H1 (cell line): ENCODE measurements at regions not wholly inside any gene's neighbourhood (a gene's known extent, or its start where the extent isn't known, plus 50 kb on each side); places are given as distances from the start of the nearest gene placed in this dataset.

Experiments used
- CTCF ChIA-PET: fragments of 300-600 bp; sonication (Branson Sonifier 250); formaldehyde crosslinking; loops from one replicate; lab custom pipeline; 2021; ENCODE audit not compliant: partially characterized antibody; lab: Charles Lee
- POLR2A ChIA-PET: fragments of 300-600 bp; sonication (Branson Sonifier 250); formaldehyde crosslinking; loops from one replicate; lab custom pipeline; 2021; ENCODE audit warnings: inconsistent platforms; ENCODE audit not compliant: partially characterized antibody; lab: Charles Lee
- DNase-seq, 2 experiments: peaks; one replicate each; pipeline versions ENCODE4 v3.0.0 to v3.0.0-alpha.2; 2010 to 2022; ENCODE audit warnings: low spot score in 2 of 2, low read depth in 1 of 2, mixed read lengths in 1 of 2
- FAIRE-seq: peaks from 2 replicates; lab custom pipeline; 2011; peaks lifted over from hg19 to GRCh38; lab: Jason Lieb, UNC
- H2AFZ ChIP-seq: 2 replicates; pipeline ENCODE4 v1.8.1; 2012; ENCODE audit warnings: low read length, inconsistent platforms
- H2AK5ac ChIP-seq: 2 replicates; pipeline ENCODE4 v1.6.1; 2013; ENCODE audit warnings: low read depth, low read length
- H2BK120ac ChIP-seq: replicated peaks from 2 replicates; pipeline ENCODE3; 2013; ENCODE audit warnings: low read depth, low read length, inconsistent platforms
- H2BK12ac ChIP-seq: 2 replicates; pipeline ENCODE4 v1.6.1; 2013; ENCODE audit warnings: low read depth, low read length
- H2BK15ac ChIP-seq: 2 replicates; pipeline ENCODE4 v1.6.1; 2013; ENCODE audit warnings: low read length
- H2BK20ac ChIP-seq: 2 replicates; pipeline ENCODE4 v1.6.1; 2013; ENCODE audit warnings: low read length
- H2BK5ac ChIP-seq: 2 replicates; pipeline ENCODE4 v1.6.1; 2013; ENCODE audit warnings: low read depth, low read length
- H3K14ac ChIP-seq: 2 replicates; pipeline ENCODE4 v1.6.1; 2013; ENCODE audit warnings: inconsistent platforms; ENCODE audit not compliant: insufficient read length
- H3K18ac ChIP-seq: 2 replicates; pipeline ENCODE4 v1.6.1; 2013; ENCODE audit warnings: low read length; ENCODE audit errors: extremely low read depth
- H3K23ac ChIP-seq: 2 replicates; pipeline ENCODE4 v1.6.1; 2013; ENCODE audit warnings: inconsistent platforms; ENCODE audit not compliant: insufficient read length
- H3K23me2 ChIP-seq: 2 replicates; pipeline ENCODE4 v1.6.1; 2013; ENCODE audit warnings: low read depth, low read length
- H3K27ac ChIP-seq: 2 replicates; pipeline ENCODE4 v1.6.1; 2011; ENCODE audit warnings: low read depth, low read length, inconsistent platforms
- H3K27me3 ChIP-seq, 4 experiments: replicated peaks in 1 of 4; 1 replicate in 1 of 4; 2 replicates in 3 of 4; pipeline versions ENCODE4 v1.6.1 to v1.8.1; 2011 to 2013; ENCODE audit warnings: low read length in 3 of 4, mild to moderate bottlenecking in 3 of 4, inconsistent platforms in 2 of 4, mixed read lengths in 2 of 4, moderate library complexity in 1 of 4; ENCODE audit not compliant: control insufficient read depth in 3 of 4, insufficient read depth in 3 of 4; ENCODE audit errors: extremely low read depth in 1 of 4
- H3K36me3 ChIP-seq, 4 experiments: 2 replicates each; pipeline versions ENCODE4 v1.6.1 to v1.8.1; 2011 to 2013; ENCODE audit warnings: mild to moderate bottlenecking in 4 of 4, low read length in 3 of 4, moderate library complexity in 2 of 4, control low read depth in 1 of 4, inconsistent platforms in 1 of 4; ENCODE audit not compliant: insufficient read depth in 4 of 4, control insufficient read depth in 2 of 4
- H3K4ac ChIP-seq: replicated peaks from 2 replicates; pipeline ENCODE3; 2013; ENCODE audit warnings: low read length, low read depth, mixed read lengths, inconsistent platforms; ENCODE audit not compliant: insufficient read length
- H3K4me1 ChIP-seq, 4 experiments: replicated peaks in 1 of 4; 1 replicate in 1 of 4; 2 replicates in 3 of 4; pipeline versions ENCODE4 v1.6.1 to v1.8.1; 2011 to 2013; ENCODE audit warnings: low read length in 3 of 4, inconsistent platforms in 2 of 4, mixed read lengths in 1 of 4; ENCODE audit not compliant: insufficient read depth in 4 of 4, control insufficient read depth in 3 of 4
- H3K4me2 ChIP-seq, 2 experiments: 2 replicates each; pipeline versions ENCODE4 v1.6.1 to v1.8.1; 2011 to 2013; ENCODE audit warnings: low read depth in 2 of 2, low read length in 2 of 2, control low read depth in 1 of 2, inconsistent platforms in 1 of 2, mild to moderate bottlenecking in 1 of 2; ENCODE audit not compliant: insufficient read depth in 1 of 2
- H3K4me3 ChIP-seq, 4 experiments: fragments of 200-600, 300-600 bp in 1 of 4; sonication (generic), shearing (Covaris generic), sonication (Bioruptor Twin) in 1 of 4; 2 replicates each; pipeline versions ENCODE4 v1.5.1 to v1.8.1; 2011 to 2016; ENCODE audit warnings: low read length in 4 of 4, low read depth in 3 of 4, control low read depth in 2 of 4, inconsistent platforms in 2 of 4, mild to moderate bottlenecking in 2 of 4, mixed read lengths in 1 of 4, moderate library complexity in 1 of 4; ENCODE audit not compliant: insufficient read depth in 2 of 4; ENCODE audit errors: extremely low read depth in 1 of 4
- H3K56ac ChIP-seq: replicated peaks from 2 replicates; pipeline ENCODE3; 2013; ENCODE audit warnings: low read depth, mild to moderate bottlenecking, mixed read lengths, low read length, inconsistent platforms; ENCODE audit not compliant: insufficient read length
- H3K79me1 ChIP-seq: 2 replicates; pipeline ENCODE4 v1.6.1; 2013; ENCODE audit warnings: low read depth, low read length, control low read depth
- H3K79me2 ChIP-seq, 2 experiments: 2 replicates each; pipeline versions ENCODE4 v1.6.1 to v1.8.1; 2012 to 2013; ENCODE audit warnings: low read length in 2 of 2, mild to moderate bottlenecking in 2 of 2, inconsistent platforms in 1 of 2; ENCODE audit not compliant: insufficient read depth in 2 of 2, control insufficient read depth in 1 of 2
- H3K9ac ChIP-seq, 4 experiments: replicated peaks in 1 of 4; 1 replicate in 1 of 4; 2 replicates in 3 of 4; pipeline versions ENCODE4 v1.6.1 to v1.8.1; 2011 to 2013; ENCODE audit warnings: low read depth in 3 of 4, low read length in 3 of 4, control low read depth in 2 of 4, mild to moderate bottlenecking in 2 of 4, moderate library complexity in 2 of 4, inconsistent platforms in 1 of 4; ENCODE audit errors: extremely low read depth in 1 of 4
- H3K9me3 ChIP-seq, 2 experiments: 2 replicates each; pipeline versions ENCODE4 v1.6.1 to v1.8.1; 2012 to 2013; ENCODE audit warnings: mild to moderate bottlenecking in 2 of 2, moderate library complexity in 2 of 2, control low read depth in 1 of 2, inconsistent platforms in 1 of 2, low read depth in 1 of 2, low read length in 1 of 2, mixed read lengths in 1 of 2; ENCODE audit not compliant: insufficient read depth in 2 of 2
- H4K20me1 ChIP-seq, 2 experiments: replicated peaks in 1 of 2; 2 replicates each; pipeline versions ENCODE3 to v1.8.1; 2011 to 2013; ENCODE audit warnings: inconsistent platforms in 2 of 2, low read length in 2 of 2, mild to moderate bottlenecking in 1 of 2; ENCODE audit not compliant: insufficient read depth in 2 of 2, control insufficient read depth in 1 of 2
- H4K5ac ChIP-seq: 2 replicates; pipeline ENCODE4 v1.6.1; 2013; ENCODE audit warnings: low read length, low read depth, mixed read lengths, inconsistent platforms; ENCODE audit not compliant: insufficient read length
- H4K8ac ChIP-seq: 2 replicates; pipeline ENCODE4 v1.8.0; 2013; ENCODE audit warnings: mild to moderate bottlenecking, moderate library complexity, low read length, inconsistent platforms; ENCODE audit not compliant: insufficient read depth; ENCODE audit errors: extremely low read depth
- H4K91ac ChIP-seq: replicated peaks from 2 replicates; pipeline ENCODE3; 2013; ENCODE audit warnings: low read length, mixed read lengths, inconsistent platforms; ENCODE audit not compliant: insufficient read length
- BCL11A ChIP-seq, 2 experiments: IDR thresholded peaks; one replicate each; pipeline ENCODE4 v1.6.1; 2011; ENCODE audit warnings: low read depth in 2 of 2, low read length in 2 of 2, mild to moderate bottlenecking in 2 of 2
- RAD21 ChIP-seq, 2 experiments: IDR thresholded peaks in 1 of 2; conservative IDR thresholded peaks in 1 of 2; 2 replicates each; pipeline ENCODE4 v1.6.1; 2011; ENCODE audit warnings: low read depth in 2 of 2, low read length in 2 of 2, improper control_type of control experiment in 1 of 2, inconsistent platforms in 1 of 2, mild to moderate bottlenecking in 1 of 2, moderate library complexity in 1 of 2
- WGBS, 2 experiments: shearing (Covaris generic) in 1 of 2; methylation state at CpG; one replicate each; pipeline versions ENCODE4 v1.1.6 to v1.1.7; 2013 to 2015; ENCODE audit warnings: low lambda C conversion rate in 2 of 2, mixed read lengths in 2 of 2, inconsistent platforms in 1 of 2, low coverage in 1 of 2, missing lambda C conversion rate in 1 of 2; ENCODE audit not compliant: insufficient replicate concordance in 2 of 2, insufficient coverage in 1 of 2, insufficient read length in 1 of 2; ENCODE audit errors: extremely low coverage in 1 of 2, missing lambda C conversion rate in 1 of 2; 5-methylcytosine and 5-hydroxymethylcytosine counted together
- TF ChIP-seq, protein P1 (sequence below), 3 experiments: IDR thresholded peaks; 1 replicate in 2 of 3; 2 replicates in 1 of 3; pipeline versions ENCODE4 v1.5.1 to v1.6.1; 2011; ENCODE audit warnings: low read length in 3 of 3, mild to moderate bottlenecking in 3 of 3, inconsistent platforms in 2 of 3, low read depth in 1 of 3, moderate library complexity in 1 of 3; ENCODE audit not compliant: insufficient read depth in 1 of 3; ENCODE audit errors: control extremely low read depth in 1 of 3

DNA sequence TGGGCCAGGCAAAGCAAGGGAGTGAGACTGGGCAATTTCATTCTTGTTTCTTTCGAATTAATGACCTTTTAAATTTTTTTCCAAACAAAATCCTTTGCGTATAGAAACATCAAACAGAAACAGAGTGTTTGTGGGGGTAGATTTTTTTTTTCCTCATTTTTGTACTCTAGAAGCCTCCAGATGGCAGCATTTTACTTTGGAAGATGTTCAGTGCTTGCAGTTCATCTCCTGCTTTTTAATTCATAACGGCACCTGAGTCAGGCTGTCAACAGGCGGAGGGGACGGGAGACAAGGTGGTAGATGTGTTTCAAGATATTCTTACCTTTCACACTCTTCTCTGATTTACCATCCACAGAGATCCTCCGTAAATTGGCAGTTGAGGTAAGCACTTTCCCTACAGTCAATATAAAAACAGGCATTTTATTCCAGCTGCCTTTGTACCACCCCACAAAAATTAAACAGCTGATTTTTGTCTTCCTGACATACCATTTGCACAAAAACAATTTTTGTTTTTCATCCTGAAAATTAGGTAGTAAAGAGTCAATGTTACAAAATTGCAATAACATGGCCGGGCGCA, 99.5 kb upstream of the FBXL17 start:
- Histone ChIP-seq H2BK12ac (no peak overlapping the region), H2AK5ac (no peak overlapping the region), H2BK5ac (no peak overlapping the region), H3K27ac (no peak overlapping the region), H3K4me1 (no peaks in the 10 kb centered on the region), H3K79me1 (no peaks in the 10 kb centered on the region), H3K14ac (no peak overlapping the region), H3K23me2 (no peaks in the 10 kb centered on the region), H2BK20ac (no peak overlapping the region), H4K91ac (no peak overlapping the region), H2AFZ (no peak overlapping the region; the same call in 1 of the 2 replicates), H4K8ac (no peak overlapping the region), H3K79me2 (no peaks in the 10 kb centered on the region), H3K18ac (no peak overlapping the region), H3K9ac (no peak overlapping the region), H3K36me3 (no peaks in the 10 kb centered on the region), H4K5ac (no peak overlapping the region), H3K9me3 (no peaks in the 10 kb centered on the region), H3K4me3 (no peak overlapping the region), H4K20me1 (no peaks in the 10 kb centered on the region), H3K56ac (no peak overlapping the region), H2BK15ac (no peak overlapping the region), H2BK120ac (no peak overlapping the region), H3K23ac (no peak overlapping the region), H3K4me2 (no peak overlapping the region), H3K4ac (no peak overlapping the region), H3K27me3 (no peaks in the 10 kb centered on the region)
- POLR2A ChIA-PET: no interaction called here
- TF ChIP-seq RAD21 (IDR thresholded peaks at IDR 0.05 in 1 of 2, conservative IDR thresholded peaks at IDR 0.05 in 1 of 2; ENCODE audit: low read depth in 2 of 2, low read length in 2 of 2) (peak; percentile 76 to 77), BCL11A (IDR thresholded peaks at IDR 0.05; ENCODE audit: low read depth in 2 of 2, low read length in 2 of 2) (no peak)
- TF ChIP-seq, protein P1, sequence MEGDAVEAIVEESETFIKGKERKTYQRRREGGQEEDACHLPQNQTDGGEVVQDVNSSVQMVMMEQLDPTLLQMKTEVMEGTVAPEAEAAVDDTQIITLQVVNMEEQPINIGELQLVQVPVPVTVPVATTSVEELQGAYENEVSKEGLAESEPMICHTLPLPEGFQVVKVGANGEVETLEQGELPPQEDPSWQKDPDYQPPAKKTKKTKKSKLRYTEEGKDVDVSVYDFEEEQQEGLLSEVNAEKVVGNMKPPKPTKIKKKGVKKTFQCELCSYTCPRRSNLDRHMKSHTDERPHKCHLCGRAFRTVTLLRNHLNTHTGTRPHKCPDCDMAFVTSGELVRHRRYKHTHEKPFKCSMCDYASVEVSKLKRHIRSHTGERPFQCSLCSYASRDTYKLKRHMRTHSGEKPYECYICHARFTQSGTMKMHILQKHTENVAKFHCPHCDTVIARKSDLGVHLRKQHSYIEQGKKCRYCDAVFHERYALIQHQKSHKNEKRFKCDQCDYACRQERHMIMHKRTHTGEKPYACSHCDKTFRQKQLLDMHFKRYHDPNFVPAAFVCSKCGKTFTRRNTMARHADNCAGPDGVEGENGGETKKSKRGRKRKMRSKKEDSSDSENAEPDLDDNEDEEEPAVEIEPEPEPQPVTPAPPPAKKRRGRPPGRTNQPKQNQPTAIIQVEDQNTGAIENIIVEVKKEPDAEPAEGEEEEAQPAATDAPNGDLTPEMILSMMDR (IDR thresholded peaks at IDR 0.05; ENCODE audit: control extremely low read depth in 1 of 3, insufficient read depth in 1 of 3, low read depth in 1 of 3, low read length in 3 of 3): peak in 2 of 3 experiments; percentile 23 to 28; a peak in 2 of 4 replicates
- 80% methylated on average over 8 of the region's 8 CpGs; no CpG with 5 or more reads in 1 of the 2 experiments for WGBS, 2 experiments
- peak; percentile 50 for FAIRE-seq
- CTCF ChIA-PET: interaction anchor here (0.9 to 1.0 kb wide), 3 partner anchors 42 to 424 kb away, joined by 3 to 5 read pairs (median 4); no protein-coding TSS in a partner anchor
- DNase-seq: peak in 1 of 2 experiments; percentile 5
